ENCODE measurements at regions not wholly inside any gene's neighbourhood (a gene's known extent, or its start where the extent isn't known, plus 50 kb on each side); places are given as distances from the start of the nearest gene placed in this dataset.

DNA sequence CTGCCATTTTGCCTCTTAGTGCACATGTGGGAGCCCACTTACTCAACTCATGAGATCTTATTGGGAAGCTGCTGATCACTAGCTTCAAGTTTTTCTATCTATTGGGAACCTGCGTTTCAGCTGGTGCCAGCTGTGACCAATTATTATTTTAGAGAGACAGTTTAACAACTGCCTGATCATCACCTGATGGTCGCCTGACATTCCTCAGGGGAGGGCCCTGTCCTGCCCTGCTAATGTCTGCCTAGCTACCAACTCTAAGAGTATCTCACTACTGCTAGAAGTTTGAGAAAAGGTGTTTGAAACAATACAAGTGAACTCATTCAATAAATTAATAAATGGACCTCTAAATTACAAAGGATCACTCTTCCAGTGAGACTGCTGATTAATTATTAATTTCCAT lies 95.5 kb downstream of the PCDH7 start:
- ChIA-PET POLR2A (no interaction called here), CTCF (no interaction called here)
- Mint-ChIP-seq H3K4me1 (ENCODE audit: low read depth) (no peaks in the 10 kb centered on the region), H3K36me3 (ENCODE audit: low read depth) (no peaks in the 10 kb centered on the region), H3K9me3 (peaks cover 7% of the 10 kb centered on the region), H3K27me3 (no peaks in the 10 kb centered on the region), H3K27ac (no peak overlapping the region), H3K4me3 (no peak overlapping the region)
- H3K4me1 ChIP-seq (ENCODE audit: insufficient read depth, low read length), result no peaks in the 10 kb centered on the region
- no peak overlapping the region for H3K27ac ChIP-seq (ENCODE audit: low read depth in 1 of 2, low read length in 2 of 2)
- no peaks in the 10 kb centered on the region for H3K27me3 ChIP-seq (ENCODE audit: control insufficient read depth in 1 of 2, insufficient read depth in 2 of 2, low read length in 2 of 2)
- DNase-seq (no peak), ATAC-seq (ENCODE audit: poor library complexity) (no peak)
- no peaks in the 10 kb centered on the region for H3K36me3 ChIP-seq (ENCODE audit: insufficient read depth, low read length)
- peaks cover 0 to 3% of the 10 kb centered on the region in 2 experiments for H3K9me3 ChIP-seq (ENCODE audit: control insufficient read depth in 1 of 2, insufficient read depth in 1 of 2, low read length in 2 of 2)
- no peak overlapping the region for H3K4me3 ChIP-seq (ENCODE audit: low read length)
- TF ChIP-seq, protein P1, sequence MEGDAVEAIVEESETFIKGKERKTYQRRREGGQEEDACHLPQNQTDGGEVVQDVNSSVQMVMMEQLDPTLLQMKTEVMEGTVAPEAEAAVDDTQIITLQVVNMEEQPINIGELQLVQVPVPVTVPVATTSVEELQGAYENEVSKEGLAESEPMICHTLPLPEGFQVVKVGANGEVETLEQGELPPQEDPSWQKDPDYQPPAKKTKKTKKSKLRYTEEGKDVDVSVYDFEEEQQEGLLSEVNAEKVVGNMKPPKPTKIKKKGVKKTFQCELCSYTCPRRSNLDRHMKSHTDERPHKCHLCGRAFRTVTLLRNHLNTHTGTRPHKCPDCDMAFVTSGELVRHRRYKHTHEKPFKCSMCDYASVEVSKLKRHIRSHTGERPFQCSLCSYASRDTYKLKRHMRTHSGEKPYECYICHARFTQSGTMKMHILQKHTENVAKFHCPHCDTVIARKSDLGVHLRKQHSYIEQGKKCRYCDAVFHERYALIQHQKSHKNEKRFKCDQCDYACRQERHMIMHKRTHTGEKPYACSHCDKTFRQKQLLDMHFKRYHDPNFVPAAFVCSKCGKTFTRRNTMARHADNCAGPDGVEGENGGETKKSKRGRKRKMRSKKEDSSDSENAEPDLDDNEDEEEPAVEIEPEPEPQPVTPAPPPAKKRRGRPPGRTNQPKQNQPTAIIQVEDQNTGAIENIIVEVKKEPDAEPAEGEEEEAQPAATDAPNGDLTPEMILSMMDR (IDR thresholded peaks at IDR 0.05), result no peak
- intact Hi-C loops (cut with DNase I, micrococcal nuclease), result no loop called here

- intact Hi-C loops (cut with DNase I, micrococcal nuclease), result no loop called here
- H3K27ac Mint-ChIP-seq, result no peak overlapping the region
- TF ChIP-seq, protein P1 (IDR thresholded peaks at IDR 0.05), result no peak
- H3K4me1 ChIP-seq (ENCODE audit: insufficient read depth, low read length), result no peaks in the 10 kb centered on the region
- H3K4me3 Mint-ChIP-seq, result no peak overlapping the region
- ATAC-seq (ENCODE audit: poor library complexity) (no peak), DNase-seq (no peak)
- no peaks in the 10 kb centered on the region for H3K36me3 ChIP-seq (ENCODE audit: insufficient read depth, low read length)
- H3K4me1 Mint-ChIP-seq (ENCODE audit: low read depth), result no peaks in the 10 kb centered on the region
- no peak overlapping the region for H3K4me3 ChIP-seq (ENCODE audit: low read length)
- H3K27me3 Mint-ChIP-seq, result no peaks in the 10 kb centered on the region
- peaks cover 9% of the 10 kb centered on the region for H3K9me3 Mint-ChIP-seq
- no peak overlapping the region for H3K27ac ChIP-seq (ENCODE audit: low read depth in 1 of 2, low read length in 2 of 2)
- no peaks in the 10 kb centered on the region for H3K36me3 Mint-ChIP-seq (ENCODE audit: low read depth)
- ChIA-PET CTCF (no interaction called here), POLR2A (no interaction called here)
- H3K27me3 ChIP-seq (ENCODE audit: control insufficient read depth in 1 of 2, insufficient read depth in 2 of 2, low read length in 2 of 2), result no peaks in the 10 kb centered on the region
- H3K9me3 ChIP-seq (ENCODE audit: control insufficient read depth in 1 of 2, insufficient read depth in 1 of 2, low read length in 2 of 2), result peaks cover 0 to 3% of the 10 kb centered on the region in 2 experiments
These were observed 97.3 kb downstream of the PCDH7 start for GRCh38 chr4:30817447-30817846.

DNA sequence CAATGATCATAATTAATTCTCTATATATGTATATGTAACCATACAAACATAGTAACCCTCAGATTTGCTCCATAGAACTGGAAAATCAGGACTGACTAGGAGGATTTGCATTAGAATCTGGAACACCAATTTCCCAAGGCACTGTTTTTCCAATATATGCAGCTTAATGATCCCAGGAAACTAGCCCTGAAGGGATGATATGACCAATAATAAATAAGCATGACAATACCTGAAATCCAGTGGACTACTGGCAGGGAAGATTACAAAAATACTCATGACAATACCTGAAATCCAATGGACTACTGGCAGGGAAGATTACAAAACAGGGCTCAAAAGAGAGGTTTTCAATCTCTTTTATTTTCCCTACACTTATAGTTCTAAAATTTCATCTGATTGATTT lies 98.4 kb downstream of the PCDH7 start:
- Histone ChIP-seq H3K36me3 (ENCODE audit: insufficient read depth, low read length) (no peaks in the 10 kb centered on the region), H3K27me3 (ENCODE audit: control insufficient read depth in 1 of 2, insufficient read depth in 2 of 2, low read length in 2 of 2) (no peaks in the 10 kb centered on the region), H3K4me1 (ENCODE audit: insufficient read depth, low read length) (no peaks in the 10 kb centered on the region), H3K27ac (ENCODE audit: low read depth in 1 of 2, low read length in 2 of 2) (no peak overlapping the region), H3K9me3 (ENCODE audit: control insufficient read depth in 1 of 2, insufficient read depth in 1 of 2, low read length in 2 of 2) (peaks cover 0 to 3% of the 10 kb centered on the region in 2 experiments), H3K4me3 (ENCODE audit: low read length) (no peak overlapping the region)
- H3K36me3 Mint-ChIP-seq (ENCODE audit: low read depth), result no peaks in the 10 kb centered on the region
- ChIA-PET POLR2A (no interaction called here), CTCF (no interaction called here)
- H3K9me3 Mint-ChIP-seq, result peaks cover 11% of the 10 kb centered on the region
- DNase-seq (no peak), ATAC-seq (ENCODE audit: poor library complexity) (no peak)
- no peaks in the 10 kb centered on the region for H3K27me3 Mint-ChIP-seq
- TF ChIP-seq, protein P1 (IDR thresholded peaks at IDR 0.05), result no peak
- intact Hi-C loops (cut with DNase I, micrococcal nuclease), result no loop called here
- H3K27ac Mint-ChIP-seq, result no peak overlapping the region
- H3K4me3 Mint-ChIP-seq, result no peak overlapping the region
- no peaks in the 10 kb centered on the region for H3K4me1 Mint-ChIP-seq (ENCODE audit: low read depth)
